HCT116 (cell line): ENCODE measurements at regions not wholly inside any gene's neighbourhood (a gene's known extent, or its start where the extent isn't known, plus 50 kb on each side); places are given as distances from the start of the nearest gene placed in this dataset.

Source experiments
- ATAC-seq: fragments of 200-7000 bp; cut with Tn5 transposase; 2 replicates; pipeline ENCODE4 v1.9.1; 2020; ENCODE audit warnings: mild to moderate bottlenecking, moderate library complexity
- BruUV-seq: library from RNA; stranded (reverse); fragments of 400-500 nt; replicated peaks from 2 replicates; lab custom pipeline; 2021; lab: Mats Ljungman, UMichigan
- CTCF ChIA-PET: fragments of 300-600 bp; sonication (Branson Sonifier 250); formaldehyde crosslinking; loops from one replicate; lab custom pipeline; 2021; ENCODE audit warnings: antibody characterized with exemption; lab: Charles Lee
- POLR2A ChIA-PET: fragments of 300-600, 350-600 bp; sonication (Branson Sonifier 250); formaldehyde crosslinking; loops from one replicate; lab custom pipeline; 2021; ENCODE audit warnings: antibody characterized with exemption; lab: Charles Lee
- RAD21 ChIA-PET, 2 experiments: fragments of 300-600 bp; sonication (Branson Sonifier 250); formaldehyde crosslinking; loops; one replicate each; lab custom pipeline; 2023; ENCODE audit warnings: low total read pairs in 2 of 2; ENCODE audit not compliant: uncharacterized antibody in 2 of 2, unreplicated experiment in 2 of 2, low non-redundant PET in 1 of 2; lab: Charles Lee
- DNase-seq: peaks from one replicate; pipeline ENCODE4 v3.0.0-alpha.2; 2010; ENCODE audit warnings: low read depth, low spot score
- H2AFZ ChIP-seq: fragments of 200-600 bp; shearing (Covaris generic), sonication (generic); 2 replicates; pipeline ENCODE4 v1.6.1; 2017; ENCODE audit warnings: low read depth, mixed run types, mixed read lengths, antibody characterized with exemption, low read length; ENCODE audit not compliant: poor library complexity, severe bottlenecking
- H3K27ac ChIP-seq: 2 replicates; pipeline ENCODE4 v1.5.1; 2012; ENCODE audit warnings: low read depth, low read length
- H3K27me3 ChIP-seq: fragments of 200-600 bp; sonication (generic); 2 replicates; pipeline ENCODE4 v1.6.1; 2016; ENCODE audit warnings: mixed run types, low read length, mixed read lengths; ENCODE audit not compliant: insufficient read depth
- H3K36me3 ChIP-seq, 2 experiments: fragments of 200-500 bp in 1 of 2; fragments of 200-600 bp in 1 of 2; sonication (Bioruptor generic) in 1 of 2; sonication (generic) in 1 of 2; 2 replicates each; pipeline versions ENCODE4 v1.5.1 to v1.6.1; 2014 to 2016; ENCODE audit warnings: low read length in 2 of 2, inconsistent platforms in 1 of 2, mixed read lengths in 1 of 2, mixed run types in 1 of 2; ENCODE audit not compliant: insufficient read depth in 2 of 2, control insufficient read depth in 1 of 2
- H3K4me1 ChIP-seq, 2 experiments: fragments of 200-600 bp in 1 of 2; sonication (generic) in 1 of 2; 2 replicates each; pipeline versions ENCODE4 v1.5.1 to v1.6.1; 2012 to 2017; ENCODE audit warnings: low read length in 2 of 2, inconsistent platforms in 1 of 2, mild to moderate bottlenecking in 1 of 2, mixed read lengths in 1 of 2, mixed run types in 1 of 2, moderate library complexity in 1 of 2; ENCODE audit not compliant: insufficient read depth in 2 of 2, control insufficient read depth in 1 of 2
- H3K4me2 ChIP-seq: fragments of 200-600 bp; sonication (generic); 2 replicates; pipeline ENCODE4 v1.6.1; 2017; ENCODE audit warnings: mixed run types, low read length, mixed read lengths
- H3K4me3 ChIP-seq, 2 experiments: fragments of 200-600 bp in 1 of 2; sonication (generic) in 1 of 2; replicated peaks in 1 of 2; 2 replicates each; pipeline ENCODE4 v1.5.1; 2011 to 2016; ENCODE audit warnings: low read length in 2 of 2, control low read depth in 1 of 2, low read depth in 1 of 2, mild to moderate bottlenecking in 1 of 2, mixed read lengths in 1 of 2, mixed run types in 1 of 2
- H3K79me2 ChIP-seq: fragments of 200-600 bp; sonication (generic); 2 replicates; pipeline ENCODE4 v1.6.1; 2017; ENCODE audit warnings: mild to moderate bottlenecking, mixed run types, low read length, moderate library complexity, mixed read lengths; ENCODE audit not compliant: insufficient read depth
- H3K9ac ChIP-seq: fragments of 200-600 bp; sonication (generic); 2 replicates; pipeline ENCODE4 v1.6.1; 2016; ENCODE audit warnings: low read length, mixed read lengths
- H3K9me2 ChIP-seq: fragments of 200-600 bp; sonication (generic), shearing (Covaris generic); 2 replicates; pipeline ENCODE4 v1.6.1; 2017; ENCODE audit warnings: mixed run types, mild to moderate bottlenecking, moderate library complexity; ENCODE audit not compliant: insufficient read depth
- H3K9me3 ChIP-seq, 2 experiments: fragments of 200-500 bp in 1 of 2; fragments of 200-600 bp in 1 of 2; sonication (Bioruptor generic) in 1 of 2; sonication (generic) in 1 of 2; 2 replicates each; pipeline ENCODE4 v1.6.1; 2014 to 2017; ENCODE audit warnings: low read length in 2 of 2, mixed read lengths in 2 of 2, inconsistent platforms in 1 of 2, low read depth in 1 of 2, mild to moderate bottlenecking in 1 of 2, mixed run types in 1 of 2, moderate library complexity in 1 of 2; ENCODE audit not compliant: control insufficient read depth in 1 of 2, insufficient read depth in 1 of 2
- H4K20me1 ChIP-seq: fragments of 200-600 bp; sonication (generic), shearing (Covaris generic); 2 replicates; pipeline ENCODE4 v1.6.1; 2017; ENCODE audit warnings: mixed run types, mild to moderate bottlenecking, moderate library complexity; ENCODE audit not compliant: insufficient read depth
- ATF3 ChIP-seq: IDR thresholded peaks from 2 replicates; pipeline ENCODE4 v1.6.1; 2012
- CBX3 ChIP-seq: IDR thresholded peaks from 2 replicates; pipeline ENCODE4 v1.6.1; 2012; ENCODE audit warnings: low read depth
- ELF1 ChIP-seq: IDR thresholded peaks from 2 replicates; pipeline ENCODE4 v1.6.1; 2012; ENCODE audit warnings: low read depth, borderline replicate concordance
- EZH2 ChIP-seq: fragments of 200-600 bp; sonication (generic); IDR thresholded peaks from 2 replicates; pipeline ENCODE4 v1.6.1; 2017; ENCODE audit warnings: antibody characterized with exemption, mixed run types
- FOSL1 ChIP-seq: IDR thresholded peaks from 2 replicates; pipeline ENCODE4 v1.6.1; 2012; ENCODE audit warnings: low read depth
- JUND ChIP-seq: IDR thresholded peaks from 2 replicates; pipeline ENCODE4 v1.6.1; 2012
- POLR2AphosphoS5 ChIP-seq: IDR thresholded peaks from 2 replicates; pipeline ENCODE4 v1.6.1; 2011; ENCODE audit warnings: mild to moderate bottlenecking, low read depth, low read length, moderate library complexity
- RAD21 ChIP-seq: IDR thresholded peaks from 2 replicates; pipeline ENCODE4 v1.6.1; 2012; ENCODE audit warnings: low read depth, mild to moderate bottlenecking
- SRF ChIP-seq: IDR thresholded peaks from 2 replicates; pipeline ENCODE4 v1.6.1; 2012; ENCODE audit warnings: low read depth
- ZNF274 ChIP-seq: fragments of 200-500 bp; sonication (Bioruptor generic); IDR thresholded peaks from 2 replicates; pipeline ENCODE4 v1.6.1; 2014; ENCODE audit warnings: mild to moderate bottlenecking, low read depth, low read length, inconsistent platforms
- intact Hi-C: fragments of 100-400 bp; cut with micrococcal nuclease; formaldehyde crosslinking; loops from 2 replicates; pipeline ENCODE4 v1.10.0; 2022
- TF ChIP-seq, protein P1 (sequence below): IDR thresholded peaks from 2 replicates; pipeline ENCODE4 v1.6.1; 2012; ENCODE audit warnings: low read depth
- TF ChIP-seq, protein P2 (sequence below): IDR thresholded peaks from 2 replicates; pipeline ENCODE4 v1.6.1; 2011; ENCODE audit warnings: mild to moderate bottlenecking, low read length, moderate library complexity; ENCODE audit not compliant: insufficient replicate concordance; ENCODE audit errors: extremely low read depth
- TF ChIP-seq, protein P3 (sequence below): IDR thresholded peaks from 2 replicates; pipeline ENCODE4 v1.6.1; 2012

DNA sequence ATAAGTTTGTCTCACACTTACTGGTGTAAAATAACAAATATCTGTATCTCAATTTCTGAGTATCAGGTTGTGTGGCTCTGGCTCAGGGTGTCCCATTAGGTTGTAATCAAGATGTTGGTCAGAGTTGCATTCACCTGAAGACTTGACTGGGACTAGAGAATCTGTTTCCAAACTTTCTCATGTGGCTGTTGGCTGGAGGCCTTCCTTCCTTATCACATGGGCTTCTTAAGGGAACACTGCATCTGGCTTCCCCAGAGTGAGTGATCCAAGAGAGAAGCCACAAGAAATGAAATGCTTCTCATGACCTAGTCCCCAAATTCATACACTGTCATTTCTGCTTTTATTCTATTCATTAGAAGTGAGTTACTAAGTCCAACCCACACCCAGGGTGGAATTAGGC lies 568.4 kb upstream of the CAMK1G start:
- Histone ChIP-seq H3K9me3 (no peaks in the 10 kb centered on the region), H2AFZ (no peak overlapping the region), H3K4me1 (no peaks in the 10 kb centered on the region), H3K27me3 (no peaks in the 10 kb centered on the region), H3K9me2 (no peaks in the 10 kb centered on the region), H3K79me2 (no peaks in the 10 kb centered on the region), H4K20me1 (no peaks in the 10 kb centered on the region), H3K9ac (no peak overlapping the region), H3K27ac (no peak overlapping the region), H3K4me2 (no peak overlapping the region), H3K36me3 (no peaks in the 10 kb centered on the region), H3K4me3 (no peak overlapping the region)
- POLR2A ChIA-PET = no interaction called here
- ATAC-seq = no peak
- CTCF ChIA-PET = no interaction called here
- intact Hi-C loops = no loop called here
- no TSS peak for BruUV-seq
- RAD21 ChIA-PET = no interaction called here
- DNase-seq = no peak
- TF ChIP-seq RAD21 = no peak
- no peak for TF ChIP-seq POLR2AphosphoS5
- TF ChIP-seq ATF3 = no peak
- TF ChIP-seq ZNF274 = no peak
- TF ChIP-seq, protein P1, sequence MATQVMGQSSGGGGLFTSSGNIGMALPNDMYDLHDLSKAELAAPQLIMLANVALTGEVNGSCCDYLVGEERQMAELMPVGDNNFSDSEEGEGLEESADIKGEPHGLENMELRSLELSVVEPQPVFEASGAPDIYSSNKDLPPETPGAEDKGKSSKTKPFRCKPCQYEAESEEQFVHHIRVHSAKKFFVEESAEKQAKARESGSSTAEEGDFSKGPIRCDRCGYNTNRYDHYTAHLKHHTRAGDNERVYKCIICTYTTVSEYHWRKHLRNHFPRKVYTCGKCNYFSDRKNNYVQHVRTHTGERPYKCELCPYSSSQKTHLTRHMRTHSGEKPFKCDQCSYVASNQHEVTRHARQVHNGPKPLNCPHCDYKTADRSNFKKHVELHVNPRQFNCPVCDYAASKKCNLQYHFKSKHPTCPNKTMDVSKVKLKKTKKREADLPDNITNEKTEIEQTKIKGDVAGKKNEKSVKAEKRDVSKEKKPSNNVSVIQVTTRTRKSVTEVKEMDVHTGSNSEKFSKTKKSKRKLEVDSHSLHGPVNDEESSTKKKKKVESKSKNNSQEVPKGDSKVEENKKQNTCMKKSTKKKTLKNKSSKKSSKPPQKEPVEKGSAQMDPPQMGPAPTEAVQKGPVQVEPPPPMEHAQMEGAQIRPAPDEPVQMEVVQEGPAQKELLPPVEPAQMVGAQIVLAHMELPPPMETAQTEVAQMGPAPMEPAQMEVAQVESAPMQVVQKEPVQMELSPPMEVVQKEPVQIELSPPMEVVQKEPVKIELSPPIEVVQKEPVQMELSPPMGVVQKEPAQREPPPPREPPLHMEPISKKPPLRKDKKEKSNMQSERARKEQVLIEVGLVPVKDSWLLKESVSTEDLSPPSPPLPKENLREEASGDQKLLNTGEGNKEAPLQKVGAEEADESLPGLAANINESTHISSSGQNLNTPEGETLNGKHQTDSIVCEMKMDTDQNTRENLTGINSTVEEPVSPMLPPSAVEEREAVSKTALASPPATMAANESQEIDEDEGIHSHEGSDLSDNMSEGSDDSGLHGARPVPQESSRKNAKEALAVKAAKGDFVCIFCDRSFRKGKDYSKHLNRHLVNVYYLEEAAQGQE = no peak

GRCh38 chr1:209021622-209022021 lies 561.9 kb upstream of the CAMK1G start:
- POLR2A ChIA-PET = no interaction called here
- H3K9ac ChIP-seq = no peak overlapping the region
- CTCF ChIA-PET = no interaction called here
- no peaks in the 10 kb centered on the region for H3K9me2 ChIP-seq
- no peaks in the 10 kb centered on the region for H4K20me1 ChIP-seq
- H3K36me3 ChIP-seq = no peaks in the 10 kb centered on the region
- no peak overlapping the region for H3K4me3 ChIP-seq
- H2AFZ ChIP-seq = no peak overlapping the region
- DNase-seq (no peak), ATAC-seq (no peak)
- BruUV-seq = no TSS peak
- TF ChIP-seq FOSL1 = no peak
- TF ChIP-seq, protein P2, sequence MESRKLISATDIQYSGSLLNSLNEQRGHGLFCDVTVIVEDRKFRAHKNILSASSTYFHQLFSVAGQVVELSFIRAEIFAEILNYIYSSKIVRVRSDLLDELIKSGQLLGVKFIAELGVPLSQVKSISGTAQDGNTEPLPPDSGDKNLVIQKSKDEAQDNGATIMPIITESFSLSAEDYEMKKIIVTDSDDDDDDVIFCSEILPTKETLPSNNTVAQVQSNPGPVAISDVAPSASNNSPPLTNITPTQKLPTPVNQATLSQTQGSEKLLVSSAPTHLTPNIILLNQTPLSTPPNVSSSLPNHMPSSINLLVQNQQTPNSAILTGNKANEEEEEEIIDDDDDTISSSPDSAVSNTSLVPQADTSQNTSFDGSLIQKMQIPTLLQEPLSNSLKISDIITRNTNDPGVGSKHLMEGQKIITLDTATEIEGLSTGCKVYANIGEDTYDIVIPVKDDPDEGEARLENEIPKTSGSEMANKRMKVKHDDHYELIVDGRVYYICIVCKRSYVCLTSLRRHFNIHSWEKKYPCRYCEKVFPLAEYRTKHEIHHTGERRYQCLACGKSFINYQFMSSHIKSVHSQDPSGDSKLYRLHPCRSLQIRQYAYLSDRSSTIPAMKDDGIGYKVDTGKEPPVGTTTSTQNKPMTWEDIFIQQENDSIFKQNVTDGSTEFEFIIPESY = no peak
- no peak for TF ChIP-seq ZNF274
- no peak for TF ChIP-seq ELF1
- no peak for TF ChIP-seq SRF
- TF ChIP-seq JUND = no peak
- TF ChIP-seq ATF3 = no peak
- TF ChIP-seq, protein P3, sequence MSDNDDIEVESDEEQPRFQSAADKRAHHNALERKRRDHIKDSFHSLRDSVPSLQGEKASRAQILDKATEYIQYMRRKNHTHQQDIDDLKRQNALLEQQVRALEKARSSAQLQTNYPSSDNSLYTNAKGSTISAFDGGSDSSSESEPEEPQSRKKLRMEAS = no peak
- TF ChIP-seq EZH2 = no peak
- no peak for TF ChIP-seq CBX3
- intact Hi-C loops = no loop called here
- H3K27ac ChIP-seq = no peak overlapping the region
- H3K27me3 ChIP-seq = no peaks in the 10 kb centered on the region
- RAD21 ChIA-PET = no interaction called here
- H3K4me1 ChIP-seq = no peaks in the 10 kb centered on the region
- H3K9me3 ChIP-seq = no peaks in the 10 kb centered on the region
- no peak overlapping the region for H3K4me2 ChIP-seq
- H3K79me2 ChIP-seq = no peaks in the 10 kb centered on the region
